ENCODE measurements at regions not wholly inside any gene's neighbourhood (a gene's known extent, or its start where the extent isn't known, plus 50 kb on each side); places are given as distances from the start of the nearest gene placed in this dataset.

GRCh38 chr14:27079716-27080115 is 481.9 kb upstream of the NOVA1 start:
- no peak overlapping the region for H2BK15ac ChIP-seq (ENCODE audit: low read length)

GRCh38 chr14:27085500-27085899 is 487.7 kb upstream of the NOVA1 start:
- H2BK5ac ChIP-seq (ENCODE audit: low read length), result no peak overlapping the region
- no peaks in the 10 kb centered on the region for H3K27me3 ChIP-seq (ENCODE audit: control insufficient read depth in 3 of 3, insufficient read depth in 3 of 3, low read depth in 1 of 3, low read length in 3 of 3)
- H3K79me1 ChIP-seq (ENCODE audit: low read depth, low read length), result no peaks in the 10 kb centered on the region
- no peak overlapping the region for H2AK5ac ChIP-seq (ENCODE audit: low read depth, low read length)
- H4K8ac ChIP-seq (ENCODE audit: low read depth, low read length), result no peak overlapping the region
- H3K18ac ChIP-seq (ENCODE audit: low read length), result no peak overlapping the region
- H2BK120ac ChIP-seq (ENCODE audit: low read depth, low read length), result no peak overlapping the region
- H3K23ac ChIP-seq (ENCODE audit: low read depth, low read length, poor library complexity), result no peak overlapping the region
- no peak overlapping the region for H4K91ac ChIP-seq (ENCODE audit: low read depth, low read length, poor library complexity)
- no peaks in the 10 kb centered on the region for H3K4me1 ChIP-seq (ENCODE audit: control insufficient read depth in 2 of 2, insufficient read depth in 1 of 2, low read depth in 1 of 2, low read length in 2 of 2)
- whole genome bisulfite sequencing, 2 donors (ENCODE audit: extremely low coverage in 2 of 2, insufficient read length in 2 of 2, insufficient replicate concordance in 1 of 2), result no CpG with 5 or more reads among the region's 3 CpGs
- H3K4me2 ChIP-seq (ENCODE audit: insufficient read depth, low read length, poor library complexity, severe bottlenecking), result no peak overlapping the region
- no peak overlapping the region for H2AFZ ChIP-seq (ENCODE audit: low read length)
- H3K9ac ChIP-seq (ENCODE audit: low read depth, low read length, poor library complexity), result no peak overlapping the region
- H3K27ac ChIP-seq (replicated peaks; ENCODE audit: low read length), result no peak overlapping the region
- no peak overlapping the region for H2BK12ac ChIP-seq (ENCODE audit: low read length)
- DNase-seq (ENCODE audit: low spot score), result no peak
- H3K4me3 ChIP-seq (ENCODE audit: low read length in 2 of 2), result no peak overlapping the region
- H3K9me3 ChIP-seq (replicated peaks in 1 of 2; ENCODE audit: control insufficient read depth in 2 of 2, insufficient read depth in 1 of 2, low read depth in 1 of 2, low read length in 2 of 2), result no peaks in the 10 kb centered on the region
- no peaks in the 10 kb centered on the region for H3K36me3 ChIP-seq (replicated peaks in 1 of 2; ENCODE audit: control insufficient read depth in 2 of 2, insufficient read depth in 2 of 2, low read length in 2 of 2)
- H2BK15ac ChIP-seq (ENCODE audit: low read length), result no peak overlapping the region
- H3K14ac ChIP-seq (ENCODE audit: low read length), result no peak overlapping the region
- H3K4ac ChIP-seq (ENCODE audit: low read length), result no peak overlapping the region

More at GRCh38 chr14:27079716-27080115, 481.9 kb upstream of the NOVA1 start:
- no peak overlapping the region for H3K18ac ChIP-seq (ENCODE audit: low read length)
- H3K9ac ChIP-seq (ENCODE audit: low read depth, low read length, poor library complexity), result no peak overlapping the region
- no peaks in the 10 kb centered on the region for H3K79me1 ChIP-seq (ENCODE audit: low read depth, low read length)
- no peak overlapping the region for H2AK5ac ChIP-seq (ENCODE audit: low read depth, low read length)
- no peak overlapping the region for H4K91ac ChIP-seq (ENCODE audit: low read depth, low read length, poor library complexity)
- H4K8ac ChIP-seq (ENCODE audit: low read depth, low read length), result no peak overlapping the region
- no peak overlapping the region for H2BK120ac ChIP-seq (ENCODE audit: low read depth, low read length)
- H3K9me3 ChIP-seq (replicated peaks in 1 of 2; ENCODE audit: control insufficient read depth in 2 of 2, insufficient read depth in 1 of 2, low read depth in 1 of 2, low read length in 2 of 2), result no peaks in the 10 kb centered on the region
- no peaks in the 10 kb centered on the region for H3K27me3 ChIP-seq (ENCODE audit: control insufficient read depth in 3 of 3, insufficient read depth in 3 of 3, low read depth in 1 of 3, low read length in 3 of 3)
- no CpG with 5 or more reads among the region's 1 CpG for WGBS, 2 donors (ENCODE audit: extremely low coverage in 2 of 2, insufficient read length in 2 of 2, insufficient replicate concordance in 1 of 2)
- no peak overlapping the region for H3K27ac ChIP-seq (replicated peaks; ENCODE audit: low read length)
- no peak overlapping the region for H3K4me2 ChIP-seq (ENCODE audit: insufficient read depth, low read length, poor library complexity, severe bottlenecking)
- no peak overlapping the region for H2BK5ac ChIP-seq (ENCODE audit: low read length)
- no peak overlapping the region for H3K14ac ChIP-seq (ENCODE audit: low read length)
- H2AFZ ChIP-seq (ENCODE audit: low read length), result no peak overlapping the region
- H3K36me3 ChIP-seq (replicated peaks in 1 of 2; ENCODE audit: control insufficient read depth in 2 of 2, insufficient read depth in 2 of 2, low read length in 2 of 2), result no peaks in the 10 kb centered on the region
- H3K4me1 ChIP-seq (ENCODE audit: control insufficient read depth in 2 of 2, insufficient read depth in 1 of 2, low read depth in 1 of 2, low read length in 2 of 2), result no peaks in the 10 kb centered on the region
- no peak overlapping the region for H3K4me3 ChIP-seq (ENCODE audit: low read length in 2 of 2)
- H3K4ac ChIP-seq (ENCODE audit: low read length), result no peak overlapping the region
- no peak for DNase-seq (ENCODE audit: low spot score)
- H2BK12ac ChIP-seq (ENCODE audit: low read length), result no peak overlapping the region
- H3K23ac ChIP-seq (ENCODE audit: low read depth, low read length, poor library complexity), result no peak overlapping the region

GRCh38 chr14:27090716-27091115 is 492.9 kb upstream of the NOVA1 start:
- Histone ChIP-seq H3K4me2 (ENCODE audit: insufficient read depth, low read length, poor library complexity, severe bottlenecking) (no peak overlapping the region), H2BK5ac (ENCODE audit: low read length) (no peak overlapping the region)

GRCh38 chr14:27091973-27092372 is 494.1 kb upstream of the NOVA1 start:
- Histone ChIP-seq H3K23ac (ENCODE audit: low read depth, low read length, poor library complexity) (no peak overlapping the region), H4K8ac (ENCODE audit: low read depth, low read length) (no peak overlapping the region), H3K4me1 (ENCODE audit: control insufficient read depth in 2 of 2, insufficient read depth in 1 of 2, low read depth in 1 of 2, low read length in 2 of 2) (no peaks in the 10 kb centered on the region), H3K79me1 (ENCODE audit: low read depth, low read length) (no peaks in the 10 kb centered on the region), H2AK5ac (ENCODE audit: low read depth, low read length) (no peak overlapping the region), H3K9me3 (replicated peaks in 1 of 2; ENCODE audit: control insufficient read depth in 2 of 2, insufficient read depth in 1 of 2, low read depth in 1 of 2, low read length in 2 of 2) (no peaks in the 10 kb centered on the region), H3K4me2 (ENCODE audit: insufficient read depth, low read length, poor library complexity, severe bottlenecking) (no peak overlapping the region), H2BK12ac (ENCODE audit: low read length) (no peak overlapping the region), H2BK120ac (ENCODE audit: low read depth, low read length) (no peak overlapping the region), H3K36me3 (replicated peaks in 1 of 2; ENCODE audit: control insufficient read depth in 2 of 2, insufficient read depth in 2 of 2, low read length in 2 of 2) (no peaks in the 10 kb centered on the region), H2AFZ (ENCODE audit: low read length) (no peak overlapping the region), H3K18ac (ENCODE audit: low read length) (no peak overlapping the region), H3K9ac (ENCODE audit: low read depth, low read length, poor library complexity) (no peak overlapping the region), H2BK15ac (ENCODE audit: low read length) (no peak overlapping the region), H4K91ac (ENCODE audit: low read depth, low read length, poor library complexity) (no peak overlapping the region), H3K4ac (ENCODE audit: low read length) (no peak overlapping the region), H2BK5ac (ENCODE audit: low read length) (no peak overlapping the region), H3K27me3 (ENCODE audit: control insufficient read depth in 3 of 3, insufficient read depth in 3 of 3, low read depth in 1 of 3, low read length in 3 of 3) (no peaks in the 10 kb centered on the region), H3K27ac (replicated peaks; ENCODE audit: low read length) (no peak overlapping the region), H3K14ac (ENCODE audit: low read length) (no peak overlapping the region), H3K4me3 (ENCODE audit: low read length in 2 of 2) (no peak overlapping the region)
- no CpG with 5 or more reads among the region's 5 CpGs for WGBS, 2 donors (ENCODE audit: extremely low coverage in 2 of 2, insufficient read length in 2 of 2, insufficient replicate concordance in 1 of 2)
- DNase-seq (ENCODE audit: low spot score), result no peak

More at GRCh38 chr14:27090716-27091115, 492.9 kb upstream of the NOVA1 start:
- Histone ChIP-seq H3K27me3 (ENCODE audit: control insufficient read depth in 3 of 3, insufficient read depth in 3 of 3, low read depth in 1 of 3, low read length in 3 of 3) (no peaks in the 10 kb centered on the region), H2AFZ (ENCODE audit: low read length) (no peak overlapping the region), H3K9ac (ENCODE audit: low read depth, low read length, poor library complexity) (no peak overlapping the region), H2BK12ac (ENCODE audit: low read length) (no peak overlapping the region), H3K18ac (ENCODE audit: low read length) (no peak overlapping the region), H4K91ac (ENCODE audit: low read depth, low read length, poor library complexity) (no peak overlapping the region), H2BK120ac (ENCODE audit: low read depth, low read length) (no peak overlapping the region), H3K23ac (ENCODE audit: low read depth, low read length, poor library complexity) (no peak overlapping the region), H3K4me3 (ENCODE audit: low read length in 2 of 2) (no peak overlapping the region), H3K27ac (replicated peaks; ENCODE audit: low read length) (no peak overlapping the region), H3K14ac (ENCODE audit: low read length) (no peak overlapping the region), H3K9me3 (replicated peaks in 1 of 2; ENCODE audit: control insufficient read depth in 2 of 2, insufficient read depth in 1 of 2, low read depth in 1 of 2, low read length in 2 of 2) (no peaks in the 10 kb centered on the region), H2AK5ac (ENCODE audit: low read depth, low read length) (no peak overlapping the region), H3K79me1 (ENCODE audit: low read depth, low read length) (no peaks in the 10 kb centered on the region), H3K4ac (ENCODE audit: low read length) (no peak overlapping the region), H2BK15ac (ENCODE audit: low read length) (no peak overlapping the region), H3K36me3 (replicated peaks in 1 of 2; ENCODE audit: control insufficient read depth in 2 of 2, insufficient read depth in 2 of 2, low read length in 2 of 2) (no peaks in the 10 kb centered on the region), H3K4me1 (ENCODE audit: control insufficient read depth in 2 of 2, insufficient read depth in 1 of 2, low read depth in 1 of 2, low read length in 2 of 2) (no peaks in the 10 kb centered on the region), H4K8ac (ENCODE audit: low read depth, low read length) (no peak overlapping the region)
- no CpG with 5 or more reads among the region's 3 CpGs for WGBS, 2 donors (ENCODE audit: extremely low coverage in 2 of 2, insufficient read length in 2 of 2, insufficient replicate concordance in 1 of 2)
- no peak for DNase-seq (ENCODE audit: low spot score)

All from neuronal stem cell (in vitro differentiated cells).